ENCODE measurements at regions not wholly inside any gene's neighbourhood (a gene's known extent, or its start where the extent isn't known, plus 50 kb on each side); places are given as distances from the start of the nearest gene placed in this dataset.

- TF ChIP-seq CTCF (conservative IDR thresholded peaks at IDR 0.05) = peak; percentile 75
- TF ChIP-seq ZFX (IDR thresholded peaks at IDR 0.05) = no peak
Measured at GRCh38 chr15:62904041-62904910, 138.3 kb upstream of the TPM1 start.
